Smooth muscle cell (in vitro differentiated cells): ENCODE measurements at regions not wholly inside any gene's neighbourhood (a gene's known extent, or its start where the extent isn't known, plus 50 kb on each side); places are given as distances from the start of the nearest gene placed in this dataset.

Experiments
- DNase-seq: peaks from one replicate; lab custom pipeline; 2025; ENCODE audit not compliant: unreplicated experiment; lab: John Stamatoyannopoulos, UW
- H2AFZ ChIP-seq: fragments of 200-600 bp; sonication (generic); 2 replicates; pipeline ENCODE4 v1.6.0; 2016; ENCODE audit warnings: antibody characterized with exemption, low read depth, mild to moderate bottlenecking
- H3F3A ChIP-seq: fragments of 200-600 bp; sonication (generic); 2 replicates; pipeline ENCODE4 v1.6.0; 2017; ENCODE audit warnings: antibody characterized with exemption, low read depth
- H3K27ac ChIP-seq: fragments of 200-600 bp; sonication (generic); 2 replicates; pipeline ENCODE4 v1.5.1; 2016; ENCODE audit warnings: low read depth, mild to moderate bottlenecking
- H3K27me3 ChIP-seq: fragments of 200-600 bp; sonication (generic); 2 replicates; pipeline ENCODE4 v1.6.1; 2016; ENCODE audit warnings: low read depth, mild to moderate bottlenecking
- H3K36me3 ChIP-seq: fragments of 200-600 bp; sonication (generic); 2 replicates; pipeline ENCODE4 v1.5.1; 2016; ENCODE audit warnings: low read depth
- H3K4me1 ChIP-seq: fragments of 200-600 bp; sonication (generic); 2 replicates; pipeline ENCODE4 v1.5.1; 2016; ENCODE audit warnings: low read depth
- H3K4me2 ChIP-seq: fragments of 200-600 bp; sonication (generic); 2 replicates; pipeline ENCODE4 v1.6.0; 2016; ENCODE audit warnings: mild to moderate bottlenecking
- H3K4me3 ChIP-seq: fragments of 200-600 bp; sonication (generic); 2 replicates; pipeline ENCODE4 v1.5.1; 2016; ENCODE audit warnings: mild to moderate bottlenecking
- H3K79me2 ChIP-seq: fragments of 200-600 bp; sonication (generic); 2 replicates; pipeline ENCODE4 v1.6.0; 2016; ENCODE audit warnings: low read depth, mild to moderate bottlenecking
- H3K9ac ChIP-seq: fragments of 200-600 bp; sonication (generic); 2 replicates; pipeline ENCODE4 v1.6.0; 2016; ENCODE audit warnings: low read depth
- H3K9me3 ChIP-seq: fragments of 200-600 bp; sonication (generic); replicated peaks from 2 replicates; pipeline ENCODE4 v1.5.1; 2016; ENCODE audit warnings: low read depth
- H4K20me1 ChIP-seq: fragments of 200-600 bp; sonication (generic); 2 replicates; pipeline ENCODE4 v1.6.0; 2016; ENCODE audit warnings: low read depth
- WGBS: methylation state at CpG from one replicate; pipeline ENCODE4 v1.1.7; 2016; ENCODE audit warnings: low lambda C conversion rate; 5-methylcytosine and 5-hydroxymethylcytosine counted together
- TF ChIP-seq, protein P1 (sequence below): fragments of 200-600 bp; sonication (generic); IDR thresholded peaks from 2 replicates; pipeline ENCODE4 v1.5.1; 2017; ENCODE audit warnings: borderline replicate concordance, mild to moderate bottlenecking, antibody characterized with exemption; ENCODE audit not compliant: insufficient read depth, poor library complexity, severe bottlenecking

GRCh38 chr21:25149022-25149421 lies 458.3 kb downstream of the MRPL39 start:
- no peak overlapping the region for H3K4me3 ChIP-seq
- H3K36me3 ChIP-seq, result no peaks in the 10 kb centered on the region
- TF ChIP-seq, protein P1, sequence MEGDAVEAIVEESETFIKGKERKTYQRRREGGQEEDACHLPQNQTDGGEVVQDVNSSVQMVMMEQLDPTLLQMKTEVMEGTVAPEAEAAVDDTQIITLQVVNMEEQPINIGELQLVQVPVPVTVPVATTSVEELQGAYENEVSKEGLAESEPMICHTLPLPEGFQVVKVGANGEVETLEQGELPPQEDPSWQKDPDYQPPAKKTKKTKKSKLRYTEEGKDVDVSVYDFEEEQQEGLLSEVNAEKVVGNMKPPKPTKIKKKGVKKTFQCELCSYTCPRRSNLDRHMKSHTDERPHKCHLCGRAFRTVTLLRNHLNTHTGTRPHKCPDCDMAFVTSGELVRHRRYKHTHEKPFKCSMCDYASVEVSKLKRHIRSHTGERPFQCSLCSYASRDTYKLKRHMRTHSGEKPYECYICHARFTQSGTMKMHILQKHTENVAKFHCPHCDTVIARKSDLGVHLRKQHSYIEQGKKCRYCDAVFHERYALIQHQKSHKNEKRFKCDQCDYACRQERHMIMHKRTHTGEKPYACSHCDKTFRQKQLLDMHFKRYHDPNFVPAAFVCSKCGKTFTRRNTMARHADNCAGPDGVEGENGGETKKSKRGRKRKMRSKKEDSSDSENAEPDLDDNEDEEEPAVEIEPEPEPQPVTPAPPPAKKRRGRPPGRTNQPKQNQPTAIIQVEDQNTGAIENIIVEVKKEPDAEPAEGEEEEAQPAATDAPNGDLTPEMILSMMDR, result no peak
- H3K27ac ChIP-seq, result no peak overlapping the region
- no peaks in the 10 kb centered on the region for H3K4me1 ChIP-seq
- no peak overlapping the region for H2AFZ ChIP-seq
- H4K20me1 ChIP-seq, result no peaks in the 10 kb centered on the region
- no peak overlapping the region for H3K4me2 ChIP-seq
- H3K9me3 ChIP-seq, result no peaks in the 10 kb centered on the region
- no peak overlapping the region for H3K9ac ChIP-seq
- no peaks in the 10 kb centered on the region for H3K27me3 ChIP-seq
- H3F3A ChIP-seq, result no peaks in the 10 kb centered on the region
- no peak for DNase-seq
- 82% methylated on average over 1 of the region's 1 CpG for WGBS
- H3K79me2 ChIP-seq, result no peaks in the 10 kb centered on the region

DNA sequence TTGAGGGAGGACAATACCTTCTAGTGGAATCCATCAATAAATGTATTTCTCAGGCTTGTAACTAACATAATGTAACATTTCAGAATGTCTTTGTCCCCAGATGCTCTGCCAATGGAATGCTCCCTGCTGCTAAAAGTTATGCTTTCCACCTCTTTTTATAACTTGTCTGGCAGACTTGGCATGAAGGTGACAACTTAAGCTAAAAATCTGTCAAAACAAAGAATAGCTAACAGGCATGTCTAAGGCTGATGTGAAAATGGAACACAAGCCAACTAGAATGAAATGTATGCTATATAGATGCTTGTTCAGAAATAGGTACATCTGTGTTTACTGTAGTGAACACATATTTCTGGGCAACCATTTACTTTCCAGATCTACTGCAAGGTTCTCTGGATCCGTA lies 467.9 kb downstream of the MRPL39 start:
- TF ChIP-seq, protein P1, result no peak
- H3F3A ChIP-seq, result no peaks in the 10 kb centered on the region
- no peak overlapping the region for H3K27ac ChIP-seq
- no peaks in the 10 kb centered on the region for H4K20me1 ChIP-seq
- DNase-seq, result no peak
- H3K79me2 ChIP-seq, result no peaks in the 10 kb centered on the region
- H3K27me3 ChIP-seq, result no peaks in the 10 kb centered on the region
- H3K4me2 ChIP-seq, result no peak overlapping the region
- no peaks in the 10 kb centered on the region for H3K36me3 ChIP-seq
- no peaks in the 10 kb centered on the region for H3K4me1 ChIP-seq
- peaks cover 4% of the 10 kb centered on the region for H3K9me3 ChIP-seq
- no peak overlapping the region for H2AFZ ChIP-seq
- H3K9ac ChIP-seq, result no peak overlapping the region
- no peak overlapping the region for H3K4me3 ChIP-seq
- WGBS, result 70% methylated on average over 1 of the region's 1 CpG

GRCh38 chr21:25133939-25134338 lies 473.3 kb downstream of the MRPL39 start:
- H3K9me3 ChIP-seq, result peaks cover 4% of the 10 kb centered on the region
- no peak for DNase-seq
- no peaks in the 10 kb centered on the region for H3F3A ChIP-seq
- no peaks in the 10 kb centered on the region for H3K4me1 ChIP-seq
- no peaks in the 10 kb centered on the region for H3K79me2 ChIP-seq
- no peaks in the 10 kb centered on the region for H3K36me3 ChIP-seq
- H3K4me3 ChIP-seq, result no peak overlapping the region
- no peak overlapping the region for H2AFZ ChIP-seq
- H3K4me2 ChIP-seq, result no peak overlapping the region
- TF ChIP-seq, protein P1, result no peak
- no peak overlapping the region for H3K9ac ChIP-seq
- no peaks in the 10 kb centered on the region for H4K20me1 ChIP-seq
- H3K27ac ChIP-seq, result no peak overlapping the region
- WGBS, result 73% methylated on average over 2 of the region's 2 CpGs
- no peaks in the 10 kb centered on the region for H3K27me3 ChIP-seq

- H3K27ac ChIP-seq, result no peak overlapping the region
- H3K27me3 ChIP-seq, result no peaks in the 10 kb centered on the region
- H3K9me3 ChIP-seq, result no peaks in the 10 kb centered on the region
- TF ChIP-seq, protein P1, result no peak
- H3K4me1 ChIP-seq, result no peaks in the 10 kb centered on the region
- no peak overlapping the region for H3K4me3 ChIP-seq
- H2AFZ ChIP-seq, result no peak overlapping the region
- H3K4me2 ChIP-seq, result no peak overlapping the region
- WGBS, result 79% methylated on average over 1 of the region's 1 CpG
- no peaks in the 10 kb centered on the region for H3K79me2 ChIP-seq
- no peaks in the 10 kb centered on the region for H3F3A ChIP-seq
- no peaks in the 10 kb centered on the region for H4K20me1 ChIP-seq
- DNase-seq, result no peak
- H3K36me3 ChIP-seq, result no peaks in the 10 kb centered on the region
- no peak overlapping the region for H3K9ac ChIP-seq
Measured at GRCh38 chr21:25127811-25128210, 479.5 kb downstream of the MRPL39 start.
